Glutamatergic neuron (in vitro differentiated cells): ENCODE measurements at regions not wholly inside any gene's neighbourhood (a gene's known extent, or its start where the extent isn't known, plus 50 kb on each side); places are given as distances from the start of the nearest gene placed in this dataset.

Experiments
- DNase-seq: peaks from one replicate; pipeline ENCODE4 v3.0.0; 2022
- H3K27ac Mint-ChIP-seq: one replicate; pipeline ENCODE4 v1.8.0; 2020; ENCODE audit warnings: mild to moderate bottlenecking, mixed read lengths, inconsistent platforms; ENCODE audit not compliant: unreplicated experiment
- H3K27me3 Mint-ChIP-seq: one replicate; pipeline ENCODE4 v1.8.0; 2020; ENCODE audit warnings: mild to moderate bottlenecking, moderate library complexity, mixed read lengths, inconsistent platforms; ENCODE audit not compliant: unreplicated experiment
- H3K36me3 Mint-ChIP-seq: one replicate; pipeline ENCODE4 v1.8.0; 2020; ENCODE audit warnings: mild to moderate bottlenecking, mixed read lengths, inconsistent platforms; ENCODE audit not compliant: unreplicated experiment
- H3K4me1 Mint-ChIP-seq: one replicate; pipeline ENCODE4 v1.8.0; 2020; ENCODE audit warnings: mild to moderate bottlenecking, low read depth, mixed read lengths, inconsistent platforms; ENCODE audit not compliant: unreplicated experiment
- H3K4me3 Mint-ChIP-seq: one replicate; pipeline ENCODE4 v1.8.0; 2020; ENCODE audit warnings: mild to moderate bottlenecking, mixed read lengths, inconsistent platforms; ENCODE audit not compliant: unreplicated experiment
- H3K9me3 Mint-ChIP-seq: one replicate; pipeline ENCODE4 v1.8.0; 2020; ENCODE audit warnings: mild to moderate bottlenecking, moderate library complexity, mixed read lengths, inconsistent platforms; ENCODE audit not compliant: unreplicated experiment
- CTCF ChIP-seq: fragments of 200-600 bp; sonication (generic); IDR thresholded peaks from one replicate; pipeline ENCODE4 v1.5.0; 2021; ENCODE audit not compliant: partially characterized antibody, unreplicated experiment

- Mint-ChIP-seq H3K4me1 (peaks cover 23% of the 10 kb centered on the region), H3K9me3 (peaks cover 4% of the 10 kb centered on the region), H3K27me3 (no peaks in the 10 kb centered on the region)
Measured at GRCh38 chr2:88263861-88264260, 93.7 kb downstream of the THNSL2 start.

GRCh38 chr2:88261725-88262124 is 91.6 kb downstream of the THNSL2 start:
- Mint-ChIP-seq H3K27ac (peak overlapping the region; percentile 64), H3K4me3 (peak overlapping the region; percentile 63), H3K9me3 (peaks cover 4% of the 10 kb centered on the region), H3K4me1 (peaks cover 23% of the 10 kb centered on the region), H3K27me3 (no peaks in the 10 kb centered on the region), H3K36me3 (no peaks in the 10 kb centered on the region)
- no peak for TF ChIP-seq CTCF
- peak; percentile 27 for DNase-seq

More at GRCh38 chr2:88263861-88264260, 93.7 kb downstream of the THNSL2 start:
- H3K27ac Mint-ChIP-seq = no peak overlapping the region
- DNase-seq = no peak
- no peaks in the 10 kb centered on the region for H3K36me3 Mint-ChIP-seq
- H3K4me3 Mint-ChIP-seq = no peak overlapping the region
- TF ChIP-seq CTCF = no peak

GRCh38 chr2:88258208-88258607 is 88.1 kb downstream of the THNSL2 start:
- no peak for DNase-seq
- no peak for TF ChIP-seq CTCF
- Mint-ChIP-seq H3K4me3 (no peak overlapping the region), H3K9me3 (peaks cover 5% of the 10 kb centered on the region), H3K27me3 (no peaks in the 10 kb centered on the region), H3K36me3 (no peaks in the 10 kb centered on the region), H3K27ac (no peak overlapping the region), H3K4me1 (peaks cover 18% of the 10 kb centered on the region)

GRCh38 chr2:88254437-88255091 is 84.4 kb downstream of the THNSL2 start:
- Mint-ChIP-seq H3K9me3 (peaks cover 3% of the 10 kb centered on the region), H3K27ac (no peak overlapping the region), H3K36me3 (no peaks in the 10 kb centered on the region), H3K27me3 (no peaks in the 10 kb centered on the region), H3K4me1 (no peaks in the 10 kb centered on the region), H3K4me3 (no peak overlapping the region)
- no peak for TF ChIP-seq CTCF
- no peak for DNase-seq

GRCh38 chr2:88253997-88254396 is 83.9 kb downstream of the THNSL2 start:
- Mint-ChIP-seq H3K27ac (no peak overlapping the region), H3K9me3 (peaks cover 3% of the 10 kb centered on the region), H3K4me1 (no peaks in the 10 kb centered on the region), H3K4me3 (no peak overlapping the region), H3K36me3 (no peaks in the 10 kb centered on the region), H3K27me3 (no peaks in the 10 kb centered on the region)
- no peak for DNase-seq
- no peak for TF ChIP-seq CTCF
